HepG2 (cell line): ENCODE measurements at regions not wholly inside any gene's neighbourhood (a gene's known extent, or its start where the extent isn't known, plus 50 kb on each side); places are given as distances from the start of the nearest gene placed in this dataset.
A peak's percentile ranks its signal among the peaks of the same experiment; 100 is the strongest.

Experiments
- ATAC-seq: fragments of 200-7000 bp; cut with Tn5 transposase; 3 replicates; pipeline ENCODE4 v1.9.1; 2020; ENCODE audit warnings: mild to moderate bottlenecking, moderate library complexity
- BruUV-seq: library from RNA; stranded (reverse); fragments of 400-500 nt; replicated peaks from 2 replicates; lab custom pipeline; 2021; lab: Mats Ljungman, UMichigan
- CTCF ChIA-PET: fragments of 300-600 bp; formaldehyde crosslinking; extraction: SDS; loops from one replicate; lab custom pipeline; 2021; ENCODE audit warnings: low total read pairs, inconsistent platforms, low intra/inter-chr PET ratio; lab: Yijun Ruan, JAX
- POLR2A ChIA-PET: fragments of 350-600 bp; sonication (Branson Sonifier 250); formaldehyde crosslinking; loops from one replicate; lab custom pipeline; 2020; ENCODE audit warnings: antibody characterized with exemption, inconsistent platforms; lab: Yijun Ruan, JAX
- DNase-seq: peaks from one replicate; pipeline ENCODE4 v3.0.0-alpha.2; 2015; ENCODE audit warnings: low spot score
- FAIRE-seq: peaks from 3 replicates; lab custom pipeline; 2011; peaks lifted over from hg19 to GRCh38; lab: Jason Lieb, UNC
- H2AFZ ChIP-seq: one replicate; pipeline ENCODE4 v1.6.1; 2011; ENCODE audit warnings: low read length, inconsistent platforms
- H3K27ac ChIP-seq: fragments of 300-600 bp; 3 replicates; pipeline ENCODE4 v1.8.0; 2011; ENCODE audit warnings: mixed run types, mild to moderate bottlenecking, mixed read lengths, low read length, inconsistent platforms; ENCODE audit not compliant: insufficient read depth; ENCODE audit errors: extremely low read length
- H3K27me3 ChIP-seq, 2 experiments: fragments of 200-600 bp in 1 of 2; 2 replicates in 1 of 2; 3 replicates in 1 of 2; pipeline versions ENCODE4 v1.6.0 to v1.8.0; 2011; ENCODE audit warnings: low read length in 2 of 2, mild to moderate bottlenecking in 2 of 2, moderate library complexity in 2 of 2, inconsistent platforms in 1 of 2; ENCODE audit not compliant: insufficient read depth in 2 of 2, control insufficient read depth in 1 of 2
- H3K36me3 ChIP-seq, 2 experiments: fragments of 200-600 bp in 1 of 2; replicated peaks in 1 of 2; 2 replicates in 1 of 2; 3 replicates in 1 of 2; pipeline versions ENCODE4 v1.5.1 to v1.8.0; 2011; ENCODE audit warnings: low read length in 2 of 2, inconsistent platforms in 1 of 2; ENCODE audit not compliant: insufficient read depth in 2 of 2, control insufficient read depth in 1 of 2
- H3K4me1 ChIP-seq: 2 replicates; pipeline ENCODE4 v1.5.1; 2012; ENCODE audit warnings: low read length, inconsistent platforms; ENCODE audit not compliant: insufficient read depth
- H3K4me2 ChIP-seq: 2 replicates; pipeline ENCODE4 v1.6.0; 2011; ENCODE audit warnings: low read depth, low read length, inconsistent platforms
- H3K4me3 ChIP-seq, 3 experiments: fragments of 200-600 bp in 1 of 3; sonication (generic), shearing (Covaris generic) in 1 of 3; replicated peaks in 1 of 3; 2 replicates each; pipeline ENCODE4 v1.5.1; 2011 to 2016; ENCODE audit warnings: low read length in 3 of 3, inconsistent platforms in 2 of 3, low read depth in 2 of 3, mild to moderate bottlenecking in 2 of 3, control low read depth in 1 of 3, mixed read lengths in 1 of 3; ENCODE audit not compliant: insufficient read depth in 1 of 3
- H3K79me2 ChIP-seq: one replicate; pipeline ENCODE4 v1.6.1; 2011; ENCODE audit warnings: low read length, inconsistent platforms; ENCODE audit not compliant: insufficient read depth
- H3K9ac ChIP-seq: 2 replicates; pipeline ENCODE4 v1.6.0; 2011; ENCODE audit warnings: mild to moderate bottlenecking, low read depth, low read length, inconsistent platforms; ENCODE audit not compliant: insufficient read depth
- H3K9me3 ChIP-seq: 2 replicates; pipeline ENCODE4 v1.5.1; 2012; ENCODE audit warnings: mild to moderate bottlenecking, low read length
- H4K20me1 ChIP-seq: 2 replicates; pipeline ENCODE4 v1.6.0; 2011; ENCODE audit warnings: inconsistent platforms, mild to moderate bottlenecking, low read length, moderate library complexity; ENCODE audit not compliant: insufficient read depth
- CHD4 ChIP-seq: fragments of 200-600 bp; sonication (generic); IDR thresholded peaks from 2 replicates; pipeline ENCODE4 v1.7.0; 2017; ENCODE audit warnings: mild to moderate bottlenecking, low read length, borderline replicate concordance
- HNRNPLL ChIP-seq: fragments of 200-400 bp; formaldehyde crosslinking; IDR thresholded peaks from 2 replicates; pipeline ENCODE4 v1.6.1; 2017; ENCODE audit warnings: mild to moderate bottlenecking, low read depth, low read length; ENCODE audit not compliant: poor library complexity, severe bottlenecking
- MAFK ChIP-seq, 2 experiments: IDR thresholded peaks in 1 of 2; conservative IDR thresholded peaks in 1 of 2; 2 replicates each; pipeline ENCODE4 v1.6.1; 2011; ENCODE audit warnings: improper control_type of control experiment in 2 of 2, low read length in 2 of 2
- MNT ChIP-seq: fragments of 450-650 bp; IDR thresholded peaks from 2 replicates; pipeline ENCODE4 v1.6.1; 2016
- MXD3 ChIP-seq: IDR thresholded peaks from 2 replicates; pipeline ENCODE4 v1.6.1; 2016; ENCODE audit warnings: mild to moderate bottlenecking, missing biosample characterization, missing genetic modification reagents
- PHF20 ChIP-seq: sonication (generic); formaldehyde crosslinking; IDR thresholded peaks from 2 replicates; pipeline ENCODE4 v1.5.0; 2020; ENCODE audit warnings: mild to moderate bottlenecking, missing genetic modification reagents
- POLR2A ChIP-seq, 2 experiments: IDR thresholded peaks; 2 replicates each; pipeline ENCODE4 v1.6.1; 2011; ENCODE audit warnings: low read depth in 2 of 2, low read length in 2 of 2, mild to moderate bottlenecking in 1 of 2, moderate library complexity in 1 of 2; ENCODE audit not compliant: insufficient read depth in 1 of 2
- SRY ChIP-seq: sonication (generic); formaldehyde crosslinking; IDR thresholded peaks from 2 replicates; pipeline ENCODE4 v1.8.0; 2022; ENCODE audit warnings: mild to moderate bottlenecking, missing genetic modification reagents
- TERF1 ChIP-seq: sonication (generic); formaldehyde crosslinking; IDR thresholded peaks from 2 replicates; pipeline ENCODE4 v1.8.0; 2022; ENCODE audit warnings: mild to moderate bottlenecking, missing genetic modification reagents, moderate library complexity
- TRIM24 ChIP-seq: sonication (generic); formaldehyde crosslinking; IDR thresholded peaks from 2 replicates; pipeline ENCODE4 v1.8.0; 2022; ENCODE audit warnings: mild to moderate bottlenecking, missing genetic modification reagents
- ZNF337 ChIP-seq: sonication (generic); formaldehyde crosslinking; IDR thresholded peaks from 2 replicates; pipeline ENCODE4 v1.5.1; 2020; ENCODE audit warnings: missing genetic modification reagents, low read depth, mild to moderate bottlenecking, borderline replicate concordance
- WGBS: methylation state at CpG from one replicate; pipeline ENCODE4 v1.1.6; 2017; ENCODE audit warnings: low lambda C conversion rate; 5-methylcytosine and 5-hydroxymethylcytosine counted together
- in situ Hi-C: cut with HindIII; loops from 2 replicates; pipeline ENCODE4 v1.10.0; 2017; ENCODE audit warnings: low pct_unique_long_range_greater_than_20kb; ENCODE audit not compliant: extremely low pct_ligation_motif_present
- intact Hi-C: fragments of 100-400 bp; cut with micrococcal nuclease; formaldehyde crosslinking; loops from one replicate; pipeline ENCODE4 v1.10.0; 2022; ENCODE audit not compliant: unreplicated experiment

GRCh38 chr10:3584926-3585784 lies 199.9 kb downstream of the KLF6 start:
- H3K4me1 ChIP-seq: no peaks in the 10 kb centered on the region
- no peaks in the 10 kb centered on the region for H3K9me3 ChIP-seq
- no peak for FAIRE-seq
- H3K4me2 ChIP-seq: no peak overlapping the region
- no peak overlapping the region for H3K27ac ChIP-seq
- no peak for TF ChIP-seq SRY (CRISPR knock-in tag)
- no peak for TF ChIP-seq HNRNPLL
- TF ChIP-seq PHF20: no peak
- TF ChIP-seq POLR2A (IDR thresholded peaks at IDR 0.05; ENCODE audit: insufficient read depth in 1 of 2, low read depth in 2 of 2, low read length in 2 of 2): no peak
- no peak for ATAC-seq
- no peak overlapping the region for H3K9ac ChIP-seq
- no peaks in the 10 kb centered on the region for H4K20me1 ChIP-seq
- no peak overlapping the region for H3K4me3 ChIP-seq
- WGBS: 52% methylated on average over 22 of the region's 22 CpGs
- no peaks in the 10 kb centered on the region for H3K79me2 ChIP-seq
- CTCF ChIA-PET: no interaction called here
- DNase-seq: no peak
- H3K36me3 ChIP-seq: no peaks in the 10 kb centered on the region
- H3K27me3 ChIP-seq: peaks cover 1 to 21% of the 10 kb centered on the region in 2 experiments; a peak in 2 of 5 replicates
- intact Hi-C loops (no loop called here), in situ Hi-C loops (no loop called here)
- no peak overlapping the region for H2AFZ ChIP-seq
- POLR2A ChIA-PET: no interaction called here
- no TSS peak for BruUV-seq

GRCh38 chr10:3580565-3580964 lies 204.4 kb downstream of the KLF6 start:
- WGBS: 17% methylated on average over 7 of the region's 8 CpGs
- TF ChIP-seq TERF1 (CRISPR knock-in tag) (no peak), CHD4 (no peak), HNRNPLL (no peak), MAFK (conservative IDR thresholded peaks at IDR 0.05 in 1 of 2, IDR thresholded peaks at IDR 0.05 in 1 of 2; ENCODE audit: low read length in 2 of 2) (no peak), MXD3 (CRISPR knock-in tag) (no peak), ZNF337 (CRISPR knock-in tag) (no peak), TRIM24 (CRISPR knock-in tag) (no peak), MNT (peak; percentile 25; the same call in 1 of the 2 replicates)
- peaks cover 1 to 8% of the 10 kb centered on the region in 2 experiments; a peak in 2 of 5 replicates for H3K27me3 ChIP-seq
- intact Hi-C loops: no loop called here
- no peak overlapping the region for H3K4me3 ChIP-seq
- in situ Hi-C loops: no loop called here
- FAIRE-seq (no peak), DNase-seq (no peak), ATAC-seq (no peak)
- H3K9ac ChIP-seq: no peak overlapping the region
- no peak overlapping the region for H3K4me2 ChIP-seq
- CTCF ChIA-PET: no interaction called here
- no TSS peak for BruUV-seq
- no peaks in the 10 kb centered on the region for H3K79me2 ChIP-seq
- POLR2A ChIA-PET: no interaction called here
- H2AFZ ChIP-seq: no peak overlapping the region
- no peaks in the 10 kb centered on the region for H4K20me1 ChIP-seq
- no peaks in the 10 kb centered on the region for H3K36me3 ChIP-seq
- H3K9me3 ChIP-seq: no peaks in the 10 kb centered on the region
- H3K4me1 ChIP-seq: no peaks in the 10 kb centered on the region
- no peak overlapping the region for H3K27ac ChIP-seq
